ENCODE measurements at regions not wholly inside any gene's neighbourhood (a gene's known extent, or its start where the extent isn't known, plus 50 kb on each side); places are given as distances from the start of the nearest gene placed in this dataset.

DNA sequence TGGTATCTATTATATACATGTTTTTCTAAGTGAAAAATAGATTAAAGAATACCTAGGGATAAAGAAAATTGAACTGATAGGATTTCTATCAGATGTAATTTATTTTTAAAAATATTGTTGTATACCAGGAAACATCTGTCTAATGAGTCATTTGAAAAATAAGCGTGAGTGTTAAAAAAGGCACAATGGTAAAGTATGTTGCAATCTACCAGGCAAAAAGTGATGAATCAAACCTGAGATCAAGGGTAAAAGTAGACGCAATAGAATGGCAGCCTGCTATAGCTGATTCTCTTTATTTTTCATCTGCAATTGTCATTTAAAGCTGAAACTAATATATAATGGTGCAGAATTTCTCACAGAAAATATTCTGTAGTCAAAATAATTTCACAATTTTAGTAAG, 1119.6 kb downstream of the PCDH18 start:
- TF ChIP-seq, protein P1, sequence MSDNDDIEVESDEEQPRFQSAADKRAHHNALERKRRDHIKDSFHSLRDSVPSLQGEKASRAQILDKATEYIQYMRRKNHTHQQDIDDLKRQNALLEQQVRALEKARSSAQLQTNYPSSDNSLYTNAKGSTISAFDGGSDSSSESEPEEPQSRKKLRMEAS (IDR thresholded peaks at IDR 0.05): no peak
- no peak for TF ChIP-seq ZNF274 (IDR thresholded peaks at IDR 0.05; ENCODE audit: low read depth, low read length)
- TF ChIP-seq EGR1 (IDR thresholded peaks at IDR 0.05; ENCODE audit: low read depth): no peak
- TF ChIP-seq ZFX (IDR thresholded peaks at IDR 0.05): no peak
- no peak for TF ChIP-seq EZH2 (IDR thresholded peaks at IDR 0.05)
- TF ChIP-seq, protein P2, sequence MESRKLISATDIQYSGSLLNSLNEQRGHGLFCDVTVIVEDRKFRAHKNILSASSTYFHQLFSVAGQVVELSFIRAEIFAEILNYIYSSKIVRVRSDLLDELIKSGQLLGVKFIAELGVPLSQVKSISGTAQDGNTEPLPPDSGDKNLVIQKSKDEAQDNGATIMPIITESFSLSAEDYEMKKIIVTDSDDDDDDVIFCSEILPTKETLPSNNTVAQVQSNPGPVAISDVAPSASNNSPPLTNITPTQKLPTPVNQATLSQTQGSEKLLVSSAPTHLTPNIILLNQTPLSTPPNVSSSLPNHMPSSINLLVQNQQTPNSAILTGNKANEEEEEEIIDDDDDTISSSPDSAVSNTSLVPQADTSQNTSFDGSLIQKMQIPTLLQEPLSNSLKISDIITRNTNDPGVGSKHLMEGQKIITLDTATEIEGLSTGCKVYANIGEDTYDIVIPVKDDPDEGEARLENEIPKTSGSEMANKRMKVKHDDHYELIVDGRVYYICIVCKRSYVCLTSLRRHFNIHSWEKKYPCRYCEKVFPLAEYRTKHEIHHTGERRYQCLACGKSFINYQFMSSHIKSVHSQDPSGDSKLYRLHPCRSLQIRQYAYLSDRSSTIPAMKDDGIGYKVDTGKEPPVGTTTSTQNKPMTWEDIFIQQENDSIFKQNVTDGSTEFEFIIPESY (IDR thresholded peaks at IDR 0.05; ENCODE audit: extremely low read depth, insufficient replicate concordance, low read length): no peak
- TF ChIP-seq, protein P3, sequence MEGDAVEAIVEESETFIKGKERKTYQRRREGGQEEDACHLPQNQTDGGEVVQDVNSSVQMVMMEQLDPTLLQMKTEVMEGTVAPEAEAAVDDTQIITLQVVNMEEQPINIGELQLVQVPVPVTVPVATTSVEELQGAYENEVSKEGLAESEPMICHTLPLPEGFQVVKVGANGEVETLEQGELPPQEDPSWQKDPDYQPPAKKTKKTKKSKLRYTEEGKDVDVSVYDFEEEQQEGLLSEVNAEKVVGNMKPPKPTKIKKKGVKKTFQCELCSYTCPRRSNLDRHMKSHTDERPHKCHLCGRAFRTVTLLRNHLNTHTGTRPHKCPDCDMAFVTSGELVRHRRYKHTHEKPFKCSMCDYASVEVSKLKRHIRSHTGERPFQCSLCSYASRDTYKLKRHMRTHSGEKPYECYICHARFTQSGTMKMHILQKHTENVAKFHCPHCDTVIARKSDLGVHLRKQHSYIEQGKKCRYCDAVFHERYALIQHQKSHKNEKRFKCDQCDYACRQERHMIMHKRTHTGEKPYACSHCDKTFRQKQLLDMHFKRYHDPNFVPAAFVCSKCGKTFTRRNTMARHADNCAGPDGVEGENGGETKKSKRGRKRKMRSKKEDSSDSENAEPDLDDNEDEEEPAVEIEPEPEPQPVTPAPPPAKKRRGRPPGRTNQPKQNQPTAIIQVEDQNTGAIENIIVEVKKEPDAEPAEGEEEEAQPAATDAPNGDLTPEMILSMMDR (IDR thresholded peaks at IDR 0.05 in 2 of 3, conservative IDR thresholded peaks at IDR 0.05 in 1 of 3; ENCODE audit: borderline replicate concordance in 1 of 3, insufficient read depth in 1 of 3, low read depth in 2 of 3, low read length in 2 of 3): no peak
- no peak for TF ChIP-seq JUND (IDR thresholded peaks at IDR 0.05)
- no peak for TF ChIP-seq TCF7L2 (IDR thresholded peaks at IDR 0.05; ENCODE audit: borderline replicate concordance, extremely low read depth, insufficient read depth, insufficient read length)
- no peak for TF ChIP-seq CEBPB (IDR thresholded peaks at IDR 0.05; ENCODE audit: low read depth)
- TF ChIP-seq CBX3 (IDR thresholded peaks at IDR 0.05; ENCODE audit: low read depth): no peak
- TF ChIP-seq SP1 (IDR thresholded peaks at IDR 0.05; ENCODE audit: low read depth): no peak
- TF ChIP-seq, protein P4, sequence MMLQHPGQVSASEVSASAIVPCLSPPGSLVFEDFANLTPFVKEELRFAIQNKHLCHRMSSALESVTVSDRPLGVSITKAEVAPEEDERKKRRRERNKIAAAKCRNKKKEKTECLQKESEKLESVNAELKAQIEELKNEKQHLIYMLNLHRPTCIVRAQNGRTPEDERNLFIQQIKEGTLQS (IDR thresholded peaks at IDR 0.05): no peak
- no peak for TF ChIP-seq ELF1 (IDR thresholded peaks at IDR 0.05; ENCODE audit: borderline replicate concordance, low read depth)
- no peak for TF ChIP-seq FOSL1 (IDR thresholded peaks at IDR 0.05; ENCODE audit: low read depth)
- no peak for TF ChIP-seq RAD21 (IDR thresholded peaks at IDR 0.05; ENCODE audit: low read depth)
- no peak for TF ChIP-seq EZH2phosphoT487 (IDR thresholded peaks at IDR 0.05; ENCODE audit: borderline replicate concordance)
- no peak for TF ChIP-seq YY1 (IDR thresholded peaks at IDR 0.05; ENCODE audit: extremely low read depth, insufficient replicate concordance, low read depth, low read length)
- TF ChIP-seq, protein P5, sequence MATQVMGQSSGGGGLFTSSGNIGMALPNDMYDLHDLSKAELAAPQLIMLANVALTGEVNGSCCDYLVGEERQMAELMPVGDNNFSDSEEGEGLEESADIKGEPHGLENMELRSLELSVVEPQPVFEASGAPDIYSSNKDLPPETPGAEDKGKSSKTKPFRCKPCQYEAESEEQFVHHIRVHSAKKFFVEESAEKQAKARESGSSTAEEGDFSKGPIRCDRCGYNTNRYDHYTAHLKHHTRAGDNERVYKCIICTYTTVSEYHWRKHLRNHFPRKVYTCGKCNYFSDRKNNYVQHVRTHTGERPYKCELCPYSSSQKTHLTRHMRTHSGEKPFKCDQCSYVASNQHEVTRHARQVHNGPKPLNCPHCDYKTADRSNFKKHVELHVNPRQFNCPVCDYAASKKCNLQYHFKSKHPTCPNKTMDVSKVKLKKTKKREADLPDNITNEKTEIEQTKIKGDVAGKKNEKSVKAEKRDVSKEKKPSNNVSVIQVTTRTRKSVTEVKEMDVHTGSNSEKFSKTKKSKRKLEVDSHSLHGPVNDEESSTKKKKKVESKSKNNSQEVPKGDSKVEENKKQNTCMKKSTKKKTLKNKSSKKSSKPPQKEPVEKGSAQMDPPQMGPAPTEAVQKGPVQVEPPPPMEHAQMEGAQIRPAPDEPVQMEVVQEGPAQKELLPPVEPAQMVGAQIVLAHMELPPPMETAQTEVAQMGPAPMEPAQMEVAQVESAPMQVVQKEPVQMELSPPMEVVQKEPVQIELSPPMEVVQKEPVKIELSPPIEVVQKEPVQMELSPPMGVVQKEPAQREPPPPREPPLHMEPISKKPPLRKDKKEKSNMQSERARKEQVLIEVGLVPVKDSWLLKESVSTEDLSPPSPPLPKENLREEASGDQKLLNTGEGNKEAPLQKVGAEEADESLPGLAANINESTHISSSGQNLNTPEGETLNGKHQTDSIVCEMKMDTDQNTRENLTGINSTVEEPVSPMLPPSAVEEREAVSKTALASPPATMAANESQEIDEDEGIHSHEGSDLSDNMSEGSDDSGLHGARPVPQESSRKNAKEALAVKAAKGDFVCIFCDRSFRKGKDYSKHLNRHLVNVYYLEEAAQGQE (IDR thresholded peaks at IDR 0.05; ENCODE audit: low read depth): no peak
- ChIA-PET CTCF (no interaction called here), RAD21 (ENCODE audit: low non-redundant PET in 1 of 2, low total read pairs in 2 of 2, uncharacterized antibody in 2 of 2, unreplicated experiment in 2 of 2) (no interaction called here), POLR2A (no interaction called here)
- H3K9ac ChIP-seq (ENCODE audit: low read length): no peak overlapping the region
- no peaks in the 10 kb centered on the region for H3K9me3 ChIP-seq (ENCODE audit: control insufficient read depth in 1 of 2, insufficient read depth in 1 of 2, low read depth in 1 of 2, low read length in 2 of 2)
- H3K27ac ChIP-seq (ENCODE audit: low read depth, low read length): no peak overlapping the region
- no peaks in the 10 kb centered on the region for H4K20me1 ChIP-seq (ENCODE audit: insufficient read depth)
- H3K79me2 ChIP-seq (ENCODE audit: insufficient read depth, low read length): no peaks in the 10 kb centered on the region
- ATAC-seq (no peak), DNase-seq (ENCODE audit: low read depth, low spot score) (no peak)
- H3K36me3 ChIP-seq (ENCODE audit: control insufficient read depth in 1 of 2, insufficient read depth in 2 of 2, low read length in 2 of 2): no peaks in the 10 kb centered on the region
- no TSS peak for BruUV-seq (replicated peaks)
- H3K4me3 ChIP-seq (replicated peaks in 1 of 2; ENCODE audit: low read depth in 1 of 2, low read length in 2 of 2): no peak overlapping the region
- H3K27me3 ChIP-seq (ENCODE audit: insufficient read depth, low read length): no peaks in the 10 kb centered on the region
- H3K9me2 ChIP-seq (ENCODE audit: insufficient read depth): no peaks in the 10 kb centered on the region
- no peak overlapping the region for H2AFZ ChIP-seq (ENCODE audit: low read depth, low read length, poor library complexity, severe bottlenecking)
- no peak overlapping the region for H3K4me2 ChIP-seq (ENCODE audit: low read length)
- H3K4me1 ChIP-seq (ENCODE audit: control insufficient read depth in 1 of 2, insufficient read depth in 2 of 2, low read length in 2 of 2): no peaks in the 10 kb centered on the region
- intact Hi-C loops (cut with micrococcal nuclease): no loop called here

Measured in HCT116 (cell line).